GM12878 (cell line): ENCODE measurements at regions not wholly inside any gene's neighbourhood (a gene's known extent, or its start where the extent isn't known, plus 50 kb on each side); places are given as distances from the start of the nearest gene placed in this dataset.

ENCODE experiments used
- BACH1 ChIP-seq: fragments of 450-650 bp; IDR thresholded peaks from 2 replicates; pipeline ENCODE4 v1.6.1; 2017; ENCODE audit warnings: mild to moderate bottlenecking, borderline replicate concordance
- BRCA1 ChIP-seq: IDR thresholded peaks from 2 replicates; pipeline ENCODE4 v1.6.1; 2011; ENCODE audit warnings: low read depth, low read length, improper control_type of control experiment
- CREB1 ChIP-seq: IDR thresholded peaks from 2 replicates; pipeline ENCODE4 v1.6.1; 2012; ENCODE audit warnings: low read depth, mild to moderate bottlenecking, inconsistent platforms
- ETV6 ChIP-seq, 2 experiments: fragments of 450-650 bp in 1 of 2; IDR thresholded peaks in 1 of 2; conservative IDR thresholded peaks in 1 of 2; 2 replicates each; pipeline ENCODE4 v1.6.1; 2014; ENCODE audit warnings: antibody characterized with exemption in 1 of 2, borderline replicate concordance in 1 of 2, low read depth in 1 of 2, mild to moderate bottlenecking in 1 of 2, moderate library complexity in 1 of 2
- RUNX3 ChIP-seq: IDR thresholded peaks from 2 replicates; pipeline ENCODE4 v1.6.1; 2012; ENCODE audit warnings: low read length, inconsistent platforms
- SMARCA5 ChIP-seq: fragments of 450-650 bp; IDR thresholded peaks from 2 replicates; pipeline ENCODE4 v1.6.1; 2017; ENCODE audit warnings: mild to moderate bottlenecking
- STAT3 ChIP-seq: IDR thresholded peaks from 2 replicates; pipeline ENCODE4 v1.6.1; 2011; ENCODE audit warnings: low read depth, low read length, improper control_type of control experiment
- TF ChIP-seq, protein P1 (sequence below): IDR thresholded peaks from 2 replicates; pipeline ENCODE4 v1.6.1; 2011; ENCODE audit warnings: low read depth, low read length, improper control_type of control experiment, borderline replicate concordance
- TF ChIP-seq, protein P2 (sequence below): fragments of 150-350 bp; IDR thresholded peaks from 2 replicates; pipeline ENCODE4 v1.6.1; 2016; ENCODE audit warnings: low read depth, low read length
- TF ChIP-seq, protein P3 (sequence below): fragments of 450-650 bp; IDR thresholded peaks from 2 replicates; pipeline ENCODE4 v1.6.1; 2016; ENCODE audit warnings: mild to moderate bottlenecking
- TF ChIP-seq, protein P4 (sequence below): fragments of 450-650 bp; conservative IDR thresholded peaks from 2 replicates; pipeline ENCODE4 v1.6.1; 2017; ENCODE audit warnings: mild to moderate bottlenecking, moderate library complexity
- TF ChIP-seq, protein P5 (sequence below): fragments of 150-350 bp; IDR thresholded peaks from 2 replicates; pipeline ENCODE4 v1.6.1; 2014; ENCODE audit warnings: mild to moderate bottlenecking, low read depth, low read length
- TF ChIP-seq, protein P6 (sequence below): IDR thresholded peaks from 2 replicates; pipeline ENCODE4 v1.6.1; 2011; ENCODE audit warnings: low read depth, mild to moderate bottlenecking, low read length, moderate library complexity, borderline replicate concordance; ENCODE audit errors: extremely low read depth
- TF ChIP-seq, protein P7 (sequence below): fragments of 450-650 bp; IDR thresholded peaks from 2 replicates; pipeline ENCODE4 v1.6.1; 2017; ENCODE audit warnings: low read depth, mild to moderate bottlenecking, moderate library complexity
- TF ChIP-seq, protein P8 (sequence below): fragments of 450-650 bp; IDR thresholded peaks from 2 replicates; pipeline ENCODE4 v1.6.1; 2017; ENCODE audit warnings: mild to moderate bottlenecking

DNA sequence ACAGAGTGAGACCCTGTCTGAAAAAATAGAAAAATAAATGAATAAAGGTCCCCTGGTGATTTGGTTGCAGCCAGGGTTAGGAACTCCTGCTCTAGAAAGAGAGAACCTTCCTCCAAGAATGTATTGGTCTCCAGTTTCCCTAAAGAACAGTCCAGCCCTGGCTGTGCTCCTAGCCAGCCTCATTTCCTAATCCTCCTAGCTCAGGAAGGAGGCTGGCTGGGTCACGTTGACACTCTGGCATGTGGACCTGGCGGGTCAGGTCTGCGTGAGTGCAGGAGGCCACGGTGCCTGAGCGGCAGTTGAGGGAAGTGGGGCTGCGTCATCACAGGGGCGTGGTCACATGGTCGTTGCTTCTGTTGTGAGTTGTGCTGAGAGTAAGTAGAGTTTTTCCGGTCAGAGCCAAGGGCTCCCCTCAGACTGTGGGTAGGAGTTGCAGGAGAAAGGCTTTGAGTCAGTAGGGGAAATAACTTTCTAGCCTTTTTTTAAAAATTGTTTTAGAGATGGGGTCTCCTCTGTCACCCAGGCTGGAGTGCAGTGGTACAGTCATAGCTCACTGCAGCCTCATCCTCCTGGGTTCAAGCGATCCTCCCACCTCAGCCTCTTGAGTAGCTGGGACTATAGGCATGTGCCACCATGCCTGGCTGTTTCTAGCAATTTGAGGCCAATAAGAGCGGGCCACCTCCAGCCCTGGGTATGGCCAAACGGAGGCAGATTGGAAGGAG lies 194.0 kb upstream of the CIBAR2 start (continued):
- TF ChIP-seq, protein P1, sequence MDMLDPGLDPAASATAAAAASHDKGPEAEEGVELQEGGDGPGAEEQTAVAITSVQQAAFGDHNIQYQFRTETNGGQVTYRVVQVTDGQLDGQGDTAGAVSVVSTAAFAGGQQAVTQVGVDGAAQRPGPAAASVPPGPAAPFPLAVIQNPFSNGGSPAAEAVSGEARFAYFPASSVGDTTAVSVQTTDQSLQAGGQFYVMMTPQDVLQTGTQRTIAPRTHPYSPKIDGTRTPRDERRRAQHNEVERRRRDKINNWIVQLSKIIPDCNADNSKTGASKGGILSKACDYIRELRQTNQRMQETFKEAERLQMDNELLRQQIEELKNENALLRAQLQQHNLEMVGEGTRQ = peak; percentile 14; the same call in 1 of the 2 replicates
- TF ChIP-seq, protein P2, sequence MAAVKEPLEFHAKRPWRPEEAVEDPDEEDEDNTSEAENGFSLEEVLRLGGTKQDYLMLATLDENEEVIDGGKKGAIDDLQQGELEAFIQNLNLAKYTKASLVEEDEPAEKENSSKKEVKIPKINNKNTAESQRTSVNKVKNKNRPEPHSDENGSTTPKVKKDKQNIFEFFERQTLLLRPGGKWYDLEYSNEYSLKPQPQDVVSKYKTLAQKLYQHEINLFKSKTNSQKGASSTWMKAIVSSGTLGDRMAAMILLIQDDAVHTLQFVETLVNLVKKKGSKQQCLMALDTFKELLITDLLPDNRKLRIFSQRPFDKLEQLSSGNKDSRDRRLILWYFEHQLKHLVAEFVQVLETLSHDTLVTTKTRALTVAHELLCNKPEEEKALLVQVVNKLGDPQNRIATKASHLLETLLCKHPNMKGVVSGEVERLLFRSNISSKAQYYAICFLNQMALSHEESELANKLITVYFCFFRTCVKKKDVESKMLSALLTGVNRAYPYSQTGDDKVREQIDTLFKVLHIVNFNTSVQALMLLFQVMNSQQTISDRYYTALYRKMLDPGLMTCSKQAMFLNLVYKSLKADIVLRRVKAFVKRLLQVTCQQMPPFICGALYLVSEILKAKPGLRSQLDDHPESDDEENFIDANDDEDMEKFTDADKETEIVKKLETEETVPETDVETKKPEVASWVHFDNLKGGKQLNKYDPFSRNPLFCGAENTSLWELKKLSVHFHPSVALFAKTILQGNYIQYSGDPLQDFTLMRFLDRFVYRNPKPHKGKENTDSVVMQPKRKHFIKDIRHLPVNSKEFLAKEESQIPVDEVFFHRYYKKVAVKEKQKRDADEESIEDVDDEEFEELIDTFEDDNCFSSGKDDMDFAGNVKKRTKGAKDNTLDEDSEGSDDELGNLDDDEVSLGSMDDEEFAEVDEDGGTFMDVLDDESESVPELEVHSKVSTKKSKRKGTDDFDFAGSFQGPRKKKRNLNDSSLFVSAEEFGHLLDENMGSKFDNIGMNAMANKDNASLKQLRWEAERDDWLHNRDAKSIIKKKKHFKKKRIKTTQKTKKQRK = no peak
- TF ChIP-seq, protein P3, sequence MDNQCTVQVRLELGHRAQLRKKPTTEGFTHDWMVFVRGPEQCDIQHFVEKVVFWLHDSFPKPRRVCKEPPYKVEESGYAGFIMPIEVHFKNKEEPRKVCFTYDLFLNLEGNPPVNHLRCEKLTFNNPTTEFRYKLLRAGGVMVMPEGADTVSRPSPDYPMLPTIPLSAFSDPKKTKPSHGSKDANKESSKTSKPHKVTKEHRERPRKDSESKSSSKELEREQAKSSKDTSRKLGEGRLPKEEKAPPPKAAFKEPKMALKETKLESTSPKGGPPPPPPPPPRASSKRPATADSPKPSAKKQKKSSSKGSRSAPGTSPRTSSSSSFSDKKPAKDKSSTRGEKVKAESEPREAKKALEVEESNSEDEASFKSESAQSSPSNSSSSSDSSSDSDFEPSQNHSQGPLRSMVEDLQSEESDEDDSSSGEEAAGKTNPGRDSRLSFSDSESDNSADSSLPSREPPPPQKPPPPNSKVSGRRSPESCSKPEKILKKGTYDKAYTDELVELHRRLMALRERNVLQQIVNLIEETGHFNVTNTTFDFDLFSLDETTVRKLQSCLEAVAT = no peak
- TF ChIP-seq SMARCA5 = no peak
- TF ChIP-seq, protein P4, sequence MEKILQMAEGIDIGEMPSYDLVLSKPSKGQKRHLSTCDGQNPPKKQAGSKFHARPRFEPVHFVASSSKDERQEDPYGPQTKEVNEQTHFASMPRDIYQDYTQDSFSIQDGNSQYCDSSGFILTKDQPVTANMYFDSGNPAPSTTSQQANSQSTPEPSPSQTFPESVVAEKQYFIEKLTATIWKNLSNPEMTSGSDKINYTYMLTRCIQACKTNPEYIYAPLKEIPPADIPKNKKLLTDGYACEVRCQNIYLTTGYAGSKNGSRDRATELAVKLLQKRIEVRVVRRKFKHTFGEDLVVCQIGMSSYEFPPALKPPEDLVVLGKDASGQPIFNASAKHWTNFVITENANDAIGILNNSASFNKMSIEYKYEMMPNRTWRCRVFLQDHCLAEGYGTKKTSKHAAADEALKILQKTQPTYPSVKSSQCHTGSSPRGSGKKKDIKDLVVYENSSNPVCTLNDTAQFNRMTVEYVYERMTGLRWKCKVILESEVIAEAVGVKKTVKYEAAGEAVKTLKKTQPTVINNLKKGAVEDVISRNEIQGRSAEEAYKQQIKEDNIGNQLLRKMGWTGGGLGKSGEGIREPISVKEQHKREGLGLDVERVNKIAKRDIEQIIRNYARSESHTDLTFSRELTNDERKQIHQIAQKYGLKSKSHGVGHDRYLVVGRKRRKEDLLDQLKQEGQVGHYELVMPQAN = no peak
- TF ChIP-seq BRCA1 = no peak
- TF ChIP-seq STAT3 = no peak
- TF ChIP-seq, protein P5, sequence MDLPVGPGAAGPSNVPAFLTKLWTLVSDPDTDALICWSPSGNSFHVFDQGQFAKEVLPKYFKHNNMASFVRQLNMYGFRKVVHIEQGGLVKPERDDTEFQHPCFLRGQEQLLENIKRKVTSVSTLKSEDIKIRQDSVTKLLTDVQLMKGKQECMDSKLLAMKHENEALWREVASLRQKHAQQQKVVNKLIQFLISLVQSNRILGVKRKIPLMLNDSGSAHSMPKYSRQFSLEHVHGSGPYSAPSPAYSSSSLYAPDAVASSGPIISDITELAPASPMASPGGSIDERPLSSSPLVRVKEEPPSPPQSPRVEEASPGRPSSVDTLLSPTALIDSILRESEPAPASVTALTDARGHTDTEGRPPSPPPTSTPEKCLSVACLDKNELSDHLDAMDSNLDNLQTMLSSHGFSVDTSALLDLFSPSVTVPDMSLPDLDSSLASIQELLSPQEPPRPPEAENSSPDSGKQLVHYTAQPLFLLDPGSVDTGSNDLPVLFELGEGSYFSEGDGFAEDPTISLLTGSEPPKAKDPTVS = no peak
- TF ChIP-seq BACH1 = no peak
- TF ChIP-seq, protein P6, sequence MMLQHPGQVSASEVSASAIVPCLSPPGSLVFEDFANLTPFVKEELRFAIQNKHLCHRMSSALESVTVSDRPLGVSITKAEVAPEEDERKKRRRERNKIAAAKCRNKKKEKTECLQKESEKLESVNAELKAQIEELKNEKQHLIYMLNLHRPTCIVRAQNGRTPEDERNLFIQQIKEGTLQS = no peak
- TF ChIP-seq, protein P7, sequence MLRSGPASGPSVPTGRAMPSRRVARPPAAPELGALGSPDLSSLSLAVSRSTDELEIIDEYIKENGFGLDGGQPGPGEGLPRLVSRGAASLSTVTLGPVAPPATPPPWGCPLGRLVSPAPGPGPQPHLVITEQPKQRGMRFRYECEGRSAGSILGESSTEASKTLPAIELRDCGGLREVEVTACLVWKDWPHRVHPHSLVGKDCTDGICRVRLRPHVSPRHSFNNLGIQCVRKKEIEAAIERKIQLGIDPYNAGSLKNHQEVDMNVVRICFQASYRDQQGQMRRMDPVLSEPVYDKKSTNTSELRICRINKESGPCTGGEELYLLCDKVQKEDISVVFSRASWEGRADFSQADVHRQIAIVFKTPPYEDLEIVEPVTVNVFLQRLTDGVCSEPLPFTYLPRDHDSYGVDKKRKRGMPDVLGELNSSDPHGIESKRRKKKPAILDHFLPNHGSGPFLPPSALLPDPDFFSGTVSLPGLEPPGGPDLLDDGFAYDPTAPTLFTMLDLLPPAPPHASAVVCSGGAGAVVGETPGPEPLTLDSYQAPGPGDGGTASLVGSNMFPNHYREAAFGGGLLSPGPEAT = no peak
- TF ChIP-seq, protein P8, sequence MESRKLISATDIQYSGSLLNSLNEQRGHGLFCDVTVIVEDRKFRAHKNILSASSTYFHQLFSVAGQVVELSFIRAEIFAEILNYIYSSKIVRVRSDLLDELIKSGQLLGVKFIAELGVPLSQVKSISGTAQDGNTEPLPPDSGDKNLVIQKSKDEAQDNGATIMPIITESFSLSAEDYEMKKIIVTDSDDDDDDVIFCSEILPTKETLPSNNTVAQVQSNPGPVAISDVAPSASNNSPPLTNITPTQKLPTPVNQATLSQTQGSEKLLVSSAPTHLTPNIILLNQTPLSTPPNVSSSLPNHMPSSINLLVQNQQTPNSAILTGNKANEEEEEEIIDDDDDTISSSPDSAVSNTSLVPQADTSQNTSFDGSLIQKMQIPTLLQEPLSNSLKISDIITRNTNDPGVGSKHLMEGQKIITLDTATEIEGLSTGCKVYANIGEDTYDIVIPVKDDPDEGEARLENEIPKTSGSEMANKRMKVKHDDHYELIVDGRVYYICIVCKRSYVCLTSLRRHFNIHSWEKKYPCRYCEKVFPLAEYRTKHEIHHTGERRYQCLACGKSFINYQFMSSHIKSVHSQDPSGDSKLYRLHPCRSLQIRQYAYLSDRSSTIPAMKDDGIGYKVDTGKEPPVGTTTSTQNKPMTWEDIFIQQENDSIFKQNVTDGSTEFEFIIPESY = no peak
- peak; percentile 39; the same call in 1 of the 2 replicates for TF ChIP-seq CREB1
- no peak for TF ChIP-seq RUNX3
- TF ChIP-seq ETV6 (conservative IDR thresholded peaks at IDR 0.05 in 1 of 2, IDR thresholded peaks at IDR 0.05 in 1 of 2; ENCODE audit: borderline replicate concordance in 1 of 2, low read depth in 1 of 2) = no peak
